GM13977 (cell line): ENCODE measurements at regions not wholly inside any gene's neighbourhood (a gene's known extent, or its start where the extent isn't known, plus 50 kb on each side); places are given as distances from the start of the nearest gene placed in this dataset.

Source experiments
- DNase-seq: peaks from one replicate; pipeline ENCODE4 v3.0.0; 2012; ENCODE audit warnings: low spot score
- CTCF ChIP-seq: IDR thresholded peaks from 2 replicates; pipeline ENCODE4 v1.5.1; 2012; ENCODE audit warnings: mild to moderate bottlenecking, control low read depth; ENCODE audit not compliant: insufficient read depth; ENCODE audit errors: extremely low read depth, missing control alignments
- in situ Hi-C: fragments of 300-500 bp; cut with MboI; formaldehyde crosslinking; loops from one replicate; pipeline ENCODE4 v1.12.0; 2022; ENCODE audit warnings: low sequenced_read_pairs, low pct_unique_long_range_greater_than_20kb, mixed read lengths, inconsistent platforms; ENCODE audit not compliant: unreplicated experiment

DNA sequence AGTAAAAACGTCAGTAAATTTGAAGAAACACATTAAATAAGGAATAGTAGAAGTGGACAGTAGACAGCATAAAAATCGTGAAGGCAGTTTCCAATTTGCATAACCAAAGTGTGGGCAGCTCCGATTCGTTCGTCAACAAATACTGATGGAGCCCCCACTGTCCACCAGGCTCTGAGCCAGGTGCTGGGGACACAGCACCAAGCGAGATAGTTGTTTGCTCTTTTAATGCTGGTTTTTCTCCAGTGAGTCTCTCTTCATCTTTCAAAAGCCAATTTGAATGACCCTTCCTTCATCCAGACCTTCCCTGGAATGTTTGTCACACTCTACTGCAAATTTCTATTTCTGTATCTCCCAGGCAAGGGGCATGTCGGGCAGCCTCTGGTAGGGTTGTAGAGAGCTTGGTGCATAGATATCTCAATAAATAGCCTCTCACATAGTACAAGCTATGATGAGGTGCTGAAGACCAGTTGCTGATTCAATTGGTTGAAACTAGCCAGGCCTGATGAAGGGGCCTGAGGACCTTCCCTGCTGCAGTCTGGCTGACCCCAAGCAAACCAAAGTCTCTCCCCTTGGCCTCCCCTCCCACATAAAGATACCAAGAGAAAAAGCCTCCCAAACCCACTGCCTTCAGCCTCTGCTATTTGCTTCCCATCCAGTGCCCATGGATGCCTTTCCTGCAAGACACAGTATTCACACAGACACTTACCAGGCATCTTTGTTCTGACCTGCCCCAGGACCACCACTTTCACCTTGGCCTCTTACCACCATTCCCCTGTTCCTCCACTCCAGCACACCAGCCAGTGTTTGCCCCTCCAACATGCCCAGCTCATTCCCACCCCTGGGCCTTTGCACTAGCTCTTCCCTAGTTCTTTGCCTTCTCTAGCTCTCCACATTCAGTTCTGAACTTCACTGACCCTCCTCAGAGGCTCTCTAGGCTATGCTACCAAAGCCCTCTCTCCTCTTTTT, 125.2 kb downstream of the CEBPB start:
- no peak for TF ChIP-seq CTCF
- in situ Hi-C loops = no loop called here
- no peak for DNase-seq

DNA sequence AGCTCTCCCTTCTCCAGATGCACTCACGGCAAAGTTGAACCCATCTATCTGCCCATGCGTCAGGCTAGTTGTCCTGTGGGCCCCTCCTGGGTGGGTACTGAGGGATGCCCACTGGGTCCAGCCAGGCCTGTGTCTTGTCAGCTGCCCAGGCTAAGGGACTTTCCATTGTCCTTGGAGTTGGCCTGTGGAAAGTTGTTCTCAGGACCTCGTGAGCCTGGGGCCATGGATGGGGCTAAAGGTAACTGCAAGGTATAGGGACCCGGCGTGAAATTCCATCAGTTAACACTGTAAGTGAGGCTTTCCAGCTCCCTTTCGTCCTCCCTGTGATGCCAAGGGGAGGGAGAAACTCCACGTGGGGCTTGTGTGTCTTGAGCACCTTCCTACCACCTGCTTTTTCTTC, 126.5 kb downstream of the CEBPB start:
- no peak for TF ChIP-seq CTCF
- DNase-seq = no peak
- in situ Hi-C loops = no loop called here

DNA sequence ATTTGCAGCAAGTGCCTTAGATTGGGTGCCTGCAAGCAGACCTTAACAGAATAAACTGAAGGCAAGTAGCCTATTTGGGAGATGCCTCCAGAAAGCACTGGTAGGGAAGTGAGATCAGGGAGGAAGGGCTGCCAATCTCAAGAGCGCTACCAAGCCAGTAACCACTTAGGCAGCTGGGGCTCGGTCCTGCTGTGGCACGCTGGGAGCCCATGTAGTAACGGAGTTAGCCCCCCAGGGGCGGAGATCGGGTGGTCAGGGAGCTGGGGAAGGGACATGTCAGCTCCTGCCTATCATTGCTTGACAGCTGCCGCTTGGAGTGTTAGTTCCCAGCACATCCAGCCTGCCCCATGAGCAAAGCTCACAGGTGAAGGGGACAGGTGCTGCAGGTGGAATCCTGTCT, 127.0 kb downstream of the CEBPB start:
- in situ Hi-C loops = no loop called here
- TF ChIP-seq CTCF = no peak
- no peak for DNase-seq

DNA sequence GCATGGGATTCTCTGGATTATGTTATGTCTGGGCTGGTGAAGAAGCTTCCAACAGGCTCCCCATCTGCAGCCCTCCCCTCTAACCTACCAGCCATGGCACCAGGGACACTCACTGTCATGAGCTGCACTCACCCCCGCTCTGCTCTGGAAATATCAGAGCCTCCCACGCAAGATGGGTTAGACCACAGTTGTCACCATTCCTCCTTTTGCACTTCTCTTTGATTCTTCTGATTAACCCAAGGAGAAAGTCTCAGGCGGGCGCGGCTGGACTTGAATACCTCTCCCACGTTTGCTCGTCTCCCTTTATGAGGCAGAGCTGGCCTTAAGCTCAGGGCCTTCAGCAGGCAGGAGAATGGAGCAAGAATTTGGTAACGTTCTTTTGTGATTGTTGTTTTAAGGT, 128.1 kb downstream of the CEBPB start:
- TF ChIP-seq CTCF = no peak
- in situ Hi-C loops = no loop called here
- no peak for DNase-seq

- TF ChIP-seq CTCF = no peak
- no peak for DNase-seq
- in situ Hi-C loops = no loop called here
Observed at GRCh38 chr20:50320005-50320900, 129.6 kb downstream of the CEBPB start.

GRCh38 chr20:50320901-50321796, 130.5 kb downstream of the CEBPB start:
- no peak for TF ChIP-seq CTCF
- in situ Hi-C loops = no loop called here
- DNase-seq = no peak
